ENCODE measurements at regions not wholly inside any gene's neighbourhood (a gene's known extent, or its start where the extent isn't known, plus 50 kb on each side); places are given as distances from the start of the nearest gene placed in this dataset.
"Not testable (repeated sequence)": the region's sequence is repeated elsewhere in the genome, so short reads cannot be mapped to it uniquely, and the experiment has no call there.

DNA sequence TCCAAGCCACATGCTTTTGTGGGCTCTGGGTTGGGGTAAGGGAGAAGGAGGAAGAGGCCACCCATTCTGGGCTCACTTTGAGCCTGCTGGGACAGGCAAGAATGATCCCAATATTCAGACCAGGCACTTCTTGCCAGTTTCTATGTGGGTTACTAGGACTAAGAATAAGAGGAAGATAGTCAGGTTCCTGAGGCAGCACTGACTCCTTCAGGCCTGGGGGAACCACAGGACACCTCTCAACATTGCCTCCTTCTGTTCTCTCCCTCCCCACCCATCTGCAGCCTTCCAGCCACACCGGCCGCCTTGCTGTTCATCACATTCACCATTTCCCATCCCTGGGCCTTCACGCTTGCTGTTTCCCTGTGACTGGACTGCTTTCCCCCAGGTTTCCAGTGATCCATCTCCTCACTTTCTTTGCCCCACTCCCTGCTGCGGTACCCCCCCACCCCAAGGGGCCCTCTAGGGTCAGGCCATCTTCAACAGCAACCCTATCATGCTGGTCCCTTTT, 69.2 kb upstream of the SIRPA start:
- DNase-seq (ENCODE audit: low read depth), result no peak

DNA sequence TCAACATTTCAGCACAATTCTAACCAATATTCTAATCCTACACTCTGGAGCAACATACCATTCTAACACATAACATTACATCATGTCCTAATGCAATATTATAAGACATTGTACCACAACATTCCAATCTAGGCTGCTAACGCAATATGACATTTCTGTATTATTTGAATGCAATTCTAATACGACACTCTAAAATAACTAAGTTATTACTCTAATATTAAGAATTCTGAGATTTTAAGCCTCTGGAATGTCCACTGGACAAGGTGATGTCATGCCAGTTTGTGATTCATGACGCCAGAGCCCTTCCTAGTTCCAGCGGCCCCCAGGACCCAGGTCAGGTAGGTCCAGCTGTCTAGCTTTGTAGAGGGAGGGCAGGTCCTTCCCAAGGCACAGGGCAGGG, 69.7 kb upstream of the SIRPA start:
- no peak for DNase-seq (ENCODE audit: low read depth)

DNA sequence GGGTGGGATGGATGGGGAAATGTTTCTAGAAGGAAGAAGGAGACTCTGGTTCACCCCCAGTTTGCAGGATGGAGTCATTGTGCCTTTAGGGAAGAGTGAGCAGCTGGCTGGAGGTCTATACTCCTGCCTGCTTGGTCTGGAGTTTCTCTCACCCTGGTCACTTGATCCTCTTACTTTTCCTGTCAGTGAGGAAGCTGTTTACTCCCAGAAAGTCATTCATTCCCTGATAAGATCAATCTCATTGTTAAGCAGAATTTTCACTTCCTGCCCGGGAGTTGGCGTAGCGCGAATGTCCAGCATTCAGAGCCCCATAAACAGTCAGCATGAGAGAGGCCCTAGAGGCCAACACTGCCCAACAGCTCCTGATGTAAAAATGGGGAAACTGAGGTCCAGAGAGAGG, 70.4 kb upstream of the SIRPA start:
- DNase-seq (ENCODE audit: low read depth), result no peak

DNA sequence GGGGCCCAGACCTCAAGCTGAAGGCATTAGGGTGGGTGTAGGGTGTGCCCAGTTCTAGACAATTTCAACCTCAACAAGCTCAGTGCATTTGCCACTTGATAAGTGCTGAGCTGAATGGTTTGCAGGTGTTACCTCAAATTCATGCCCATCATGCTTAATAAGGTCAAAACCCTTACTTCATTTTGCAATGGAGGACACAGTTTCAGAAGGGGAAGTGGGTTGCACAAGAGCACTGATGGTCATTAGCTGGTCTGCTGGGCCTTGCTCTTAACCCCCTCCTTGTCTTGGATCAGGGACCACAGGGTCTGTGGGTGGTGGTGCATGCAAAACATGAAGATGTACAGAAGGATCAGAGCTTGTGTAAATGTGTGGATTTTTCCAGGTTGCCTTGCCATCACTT, 71.0 kb upstream of the SIRPA start:
- DNase-seq (ENCODE audit: low read depth), result no peak

DNA sequence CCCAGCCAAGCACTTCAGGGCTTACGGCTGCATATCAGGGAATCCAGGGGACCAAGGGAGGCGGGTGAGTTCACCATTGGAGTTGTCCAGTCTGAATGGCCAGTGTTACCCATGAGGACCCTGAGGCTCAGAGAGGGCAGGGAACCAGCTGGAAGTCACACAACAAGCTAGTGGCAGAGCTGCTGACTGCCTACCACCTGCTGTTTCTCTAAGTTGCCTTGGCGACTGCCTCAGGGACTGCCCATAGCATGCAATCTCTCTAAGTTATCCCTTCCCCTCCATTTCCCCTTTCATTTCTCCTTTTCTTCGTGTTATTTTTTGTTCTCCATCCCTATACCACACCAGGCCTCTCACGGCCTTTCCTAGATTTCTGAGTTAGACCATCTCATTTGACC, 71.8 kb upstream of the SIRPA start:
- no peak for DNase-seq (ENCODE audit: low read depth)

DNA sequence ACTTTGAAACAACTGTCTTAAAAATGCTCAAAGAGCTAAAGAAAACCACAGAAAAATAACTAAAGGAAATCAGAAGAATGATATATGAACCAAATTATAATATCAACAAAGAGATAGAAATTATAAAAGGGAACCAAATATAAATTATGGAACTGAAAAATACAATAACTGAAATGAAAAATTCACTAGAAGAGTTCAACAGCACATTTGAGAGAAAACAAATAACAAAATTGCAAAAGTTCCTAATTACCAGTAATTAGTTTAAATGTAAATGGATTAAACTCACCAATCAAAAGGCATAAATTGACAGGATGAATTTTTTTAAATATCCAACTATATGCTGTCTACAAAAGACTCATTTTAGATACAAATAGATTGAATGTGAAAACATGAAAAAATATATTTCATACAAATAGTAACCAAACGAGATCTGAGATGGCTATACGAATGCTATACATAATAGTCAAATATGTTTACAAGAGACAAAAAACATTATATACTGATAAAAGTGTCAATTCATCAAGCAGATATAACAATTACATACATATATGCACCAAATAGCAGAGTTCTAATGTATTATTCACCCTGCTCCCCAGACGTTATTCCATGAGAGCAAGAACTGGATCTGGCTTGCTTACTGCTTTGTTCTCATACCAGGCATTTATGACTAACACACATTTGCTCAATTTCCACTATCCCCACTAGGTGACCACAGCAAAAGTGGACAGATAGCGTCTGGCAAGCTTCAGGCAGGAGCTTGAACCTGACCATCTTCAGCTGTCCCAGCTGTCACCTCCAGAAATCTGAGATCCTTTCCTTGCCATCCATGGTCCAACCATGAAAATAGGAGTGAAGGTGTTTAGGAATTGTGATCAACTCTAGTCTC, 72.4 kb upstream of the SIRPA start:
- DNase-seq (ENCODE audit: low read depth), result no peak

DNA sequence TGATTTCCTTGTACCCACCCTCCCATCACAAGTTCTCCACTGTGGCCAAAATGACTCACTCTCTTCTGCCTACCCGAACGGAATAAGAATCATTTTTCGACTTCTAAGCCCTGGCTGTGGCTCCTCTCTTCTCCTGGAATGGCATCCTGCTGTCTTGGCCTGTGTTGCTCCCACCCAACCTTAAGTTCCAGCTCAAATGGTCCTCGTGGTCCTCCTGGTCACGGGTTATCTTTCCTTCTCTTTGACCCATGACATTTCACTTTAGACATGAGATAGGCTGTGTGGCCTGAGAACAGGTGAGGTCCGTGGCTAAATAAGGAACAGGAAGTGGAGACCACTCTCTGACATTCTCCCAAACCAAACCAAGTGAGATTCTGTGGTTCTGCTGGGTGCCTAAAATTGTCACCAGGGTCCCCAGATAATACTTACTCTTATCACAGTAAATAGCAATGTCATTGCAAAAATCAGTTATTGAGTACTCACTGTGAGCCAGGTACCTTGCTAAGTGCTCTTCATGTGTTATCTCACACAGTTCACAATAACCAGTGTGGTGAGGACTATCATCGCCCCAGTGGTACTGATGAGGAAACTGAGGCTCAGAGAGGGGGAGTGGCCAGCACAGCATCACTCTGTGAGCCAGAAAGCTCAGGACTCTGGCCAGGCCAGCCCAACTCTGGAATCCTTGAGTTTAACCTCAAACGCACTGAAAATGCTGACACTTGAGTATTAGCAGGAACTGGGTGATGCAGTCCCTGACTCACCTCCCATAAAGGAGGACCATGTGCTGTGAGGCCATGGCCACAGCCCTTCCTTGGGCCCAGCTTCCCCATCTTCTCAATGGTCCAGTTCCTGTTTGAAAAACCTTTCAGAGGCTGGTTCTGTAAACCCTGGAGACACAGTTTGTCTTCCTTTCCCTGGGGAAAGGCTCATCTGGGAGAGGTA, 74.8 kb upstream of the SIRPA start:
- DNase-seq (ENCODE audit: low read depth), result peak; percentile 34

DNA sequence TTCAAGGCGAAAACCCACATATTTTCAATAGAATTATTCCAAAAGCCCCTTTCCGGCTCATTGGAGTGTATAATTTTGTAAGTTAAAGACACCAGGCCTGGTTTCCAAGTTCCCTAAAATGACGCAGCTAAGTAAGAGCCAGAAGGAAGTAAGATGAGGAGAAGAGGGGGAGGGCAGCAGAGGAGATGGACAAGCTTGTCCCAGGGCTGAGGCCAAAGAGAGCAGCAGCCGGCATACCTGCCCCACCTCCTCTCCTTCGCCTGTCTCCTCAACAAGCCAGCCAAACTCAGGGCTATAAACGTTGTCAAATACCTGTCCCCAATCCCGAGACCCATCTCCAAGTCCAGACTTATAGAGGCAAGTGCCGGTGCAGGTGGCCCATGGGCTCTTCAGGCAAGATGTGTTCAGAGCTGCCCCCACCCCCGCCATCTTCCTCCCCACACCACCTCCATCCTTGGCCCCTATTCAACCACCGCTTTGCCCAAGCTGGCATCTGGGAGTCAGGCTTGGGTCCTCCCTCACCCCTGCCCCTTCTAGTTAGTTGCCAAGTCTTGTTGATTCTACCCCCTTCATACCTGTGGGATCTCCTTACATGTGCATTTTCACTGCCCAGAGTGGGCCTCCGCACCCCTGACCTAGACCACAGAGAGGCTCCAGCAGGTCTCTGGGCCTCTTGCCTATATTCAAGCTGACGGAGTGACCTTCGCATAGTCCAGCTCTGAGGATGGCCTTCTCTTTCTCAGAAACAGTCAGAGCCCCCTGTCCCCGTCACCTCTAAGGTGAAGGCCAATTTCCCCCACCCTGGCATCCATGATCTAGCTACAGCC, 75.7 kb upstream of the SIRPA start:
- no peak for DNase-seq (ENCODE audit: low read depth)

DNA sequence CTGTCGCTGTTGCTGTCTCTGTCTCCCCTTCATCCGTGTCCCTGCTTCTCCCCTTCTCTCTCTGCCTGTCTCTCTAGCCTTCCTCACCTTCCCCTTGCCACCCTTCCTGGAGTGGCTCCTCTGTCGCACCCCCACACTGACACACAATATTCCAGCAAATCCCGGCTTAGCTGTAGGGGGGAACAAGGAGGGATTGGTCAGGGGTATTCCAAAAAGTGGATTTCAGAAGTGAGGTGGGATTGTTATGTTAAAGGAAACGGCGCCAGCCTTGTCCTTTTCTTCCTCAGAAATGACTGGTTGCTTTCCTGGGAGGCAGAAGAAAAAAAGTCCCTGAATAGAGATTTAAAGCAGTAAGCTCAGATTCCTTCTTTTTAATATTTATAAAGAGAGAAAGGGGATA, 76.3 kb upstream of the SIRPA start:
- no peak for DNase-seq (ENCODE audit: low read depth)

DNA sequence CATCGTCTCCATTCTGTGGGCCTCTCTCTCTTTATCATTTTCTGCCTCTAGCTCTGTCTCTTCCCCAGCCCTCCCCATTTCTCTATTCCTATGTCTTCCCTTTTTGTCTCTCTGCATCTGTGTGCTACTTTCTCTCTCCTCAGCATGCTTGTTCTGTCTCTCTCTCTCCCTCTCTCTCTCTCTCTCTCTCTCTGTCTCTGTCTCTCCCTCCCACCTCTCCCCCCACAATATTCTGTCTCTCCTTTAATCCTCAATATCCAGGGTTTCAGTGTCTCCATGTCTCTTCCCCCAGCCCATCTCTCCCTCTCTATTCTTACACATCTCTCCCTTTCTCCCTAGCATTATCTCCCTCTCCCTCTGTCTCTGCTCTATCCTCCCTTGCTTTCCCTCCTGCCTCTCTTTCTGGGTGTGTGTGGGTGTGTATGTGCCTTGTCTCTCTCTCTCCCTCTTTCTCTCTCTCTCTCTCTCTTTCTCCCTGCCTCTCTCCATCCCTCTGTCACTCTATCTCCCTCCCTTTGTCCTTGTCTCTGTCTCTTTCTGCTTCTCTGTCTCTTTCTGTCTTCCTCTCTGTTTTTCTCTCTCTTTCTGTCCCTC, 76.9 kb upstream of the SIRPA start:
- no peak for DNase-seq (ENCODE audit: low read depth)

DNA sequence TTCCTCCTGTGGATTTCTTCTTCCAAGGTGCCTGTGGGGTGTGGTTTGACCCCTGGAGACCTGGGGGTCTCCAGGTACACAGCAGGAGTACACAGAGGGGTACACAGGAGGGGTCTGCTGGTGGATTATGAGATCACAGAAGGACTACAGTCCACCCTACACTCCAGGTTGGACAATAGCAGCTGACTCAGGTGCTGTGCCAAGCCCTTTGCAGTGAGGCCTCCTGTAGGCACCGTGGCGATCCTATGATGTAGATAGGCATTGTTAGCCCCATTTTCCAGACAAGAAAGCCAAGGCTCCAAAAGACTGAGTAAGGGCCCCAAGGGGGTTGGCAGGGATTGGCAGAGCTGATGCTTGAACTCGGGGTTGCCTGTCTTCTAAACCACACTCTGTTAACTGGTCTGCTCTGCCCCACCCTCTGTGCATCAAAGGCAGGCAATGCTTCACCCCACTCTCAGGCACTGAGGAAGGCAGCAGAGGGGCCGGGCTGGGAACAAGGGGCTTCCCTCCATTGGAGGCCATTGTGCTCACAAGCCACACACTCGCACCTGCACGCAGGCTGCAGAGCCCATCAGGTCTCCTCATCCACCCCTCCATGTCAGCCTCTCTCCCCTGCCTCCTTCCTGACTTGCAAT, 77.5 kb upstream of the SIRPA start:
- DNase-seq (ENCODE audit: low read depth), result no peak

DNA sequence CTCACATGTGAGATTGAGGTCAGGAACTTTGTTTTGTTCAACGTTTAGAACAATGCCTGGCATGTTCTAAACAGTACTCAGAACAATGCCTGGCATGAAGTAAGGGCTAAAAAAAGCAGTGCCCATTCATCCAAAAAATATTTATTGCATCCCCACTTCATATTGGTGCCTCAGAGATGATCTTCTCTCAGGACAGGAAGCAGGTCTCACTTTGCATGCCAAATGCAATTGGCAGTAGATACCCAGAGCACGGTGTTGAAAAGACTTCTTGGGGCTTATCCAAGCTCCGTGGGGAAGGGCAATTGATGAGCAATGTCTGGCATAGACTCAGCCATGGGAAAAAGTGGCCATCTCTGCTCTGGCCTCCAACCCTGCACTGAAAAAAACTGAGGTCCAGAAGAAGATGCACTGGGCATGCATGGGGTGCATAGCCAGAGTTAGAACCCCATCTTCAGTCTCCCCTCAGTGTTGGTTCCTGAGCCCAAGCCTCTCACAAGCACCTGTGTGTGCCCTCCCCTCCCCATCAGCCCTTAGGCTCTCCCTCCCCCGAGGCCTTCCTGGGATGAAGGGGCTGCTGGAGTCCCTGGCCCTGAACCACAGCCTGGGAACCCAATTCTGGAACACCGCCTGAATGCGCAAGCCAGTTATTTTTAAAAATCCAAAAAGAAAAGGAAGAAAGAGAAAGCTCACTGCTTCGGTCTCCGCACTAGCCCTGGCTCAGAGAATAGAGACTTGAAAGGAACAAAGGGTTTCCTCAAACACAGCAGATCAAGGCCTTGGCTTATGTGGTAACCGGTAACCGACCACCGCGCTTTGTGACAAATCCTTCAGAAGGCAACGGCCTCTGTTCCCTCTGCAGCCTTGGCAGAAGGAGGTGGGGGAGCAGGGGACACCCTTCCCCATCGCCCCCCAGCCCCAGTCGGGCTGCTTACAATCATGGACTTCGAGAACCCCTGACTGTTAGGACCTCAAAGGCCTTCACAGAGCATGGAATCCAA, 78.5 kb upstream of the SIRPA start:
- DNase-seq (ENCODE audit: low read depth), result peak; percentile 65

DNA sequence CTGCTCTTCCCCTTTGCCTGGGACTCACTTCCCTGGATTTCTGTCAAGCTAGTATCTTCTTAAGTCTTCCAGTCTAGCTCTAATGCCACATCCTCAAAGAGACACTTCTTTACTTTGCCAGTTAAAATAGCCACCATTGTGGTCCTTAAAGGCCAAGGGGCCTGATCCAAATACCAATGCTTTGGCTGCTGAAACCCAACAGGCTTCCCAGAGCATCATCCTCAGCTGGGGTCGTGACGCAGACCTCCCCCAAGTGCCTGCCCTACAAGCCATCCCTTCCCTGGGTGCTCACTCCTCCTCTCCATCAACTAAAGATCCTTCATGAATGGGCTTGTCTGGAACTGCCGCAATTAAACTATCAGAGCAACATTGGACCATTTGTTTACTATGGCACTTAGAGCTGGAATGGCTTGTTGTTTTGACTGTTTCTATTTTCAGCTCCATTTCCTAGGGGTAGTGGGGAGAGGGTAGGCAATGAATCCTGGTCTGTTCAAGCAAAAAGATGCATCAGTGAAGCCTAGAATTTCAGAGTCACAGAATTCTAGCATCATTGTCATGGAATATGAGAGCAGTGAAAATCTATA, 79.6 kb upstream of the SIRPA start:
- DNase-seq (ENCODE audit: low read depth), result no peak

DNA sequence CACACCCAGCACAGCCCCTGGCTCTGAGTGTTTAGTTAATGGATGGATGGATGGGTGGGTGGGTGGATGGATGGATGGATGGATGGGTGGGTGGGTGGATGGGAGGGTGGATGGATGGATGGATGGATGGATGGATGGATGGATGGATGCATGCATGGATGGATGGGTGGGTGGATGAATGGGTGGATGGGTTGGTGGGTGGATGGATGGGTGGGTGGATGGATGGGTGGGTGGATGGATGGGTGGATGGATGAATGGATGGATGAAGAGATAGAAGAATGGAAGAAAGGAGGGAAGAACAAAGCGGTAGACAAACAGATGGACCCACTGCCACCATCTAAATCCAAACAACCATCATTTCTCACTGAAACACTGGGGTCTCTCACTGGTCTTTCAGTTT, 80.3 kb upstream of the SIRPA start:
- DNase-seq (ENCODE audit: low read depth), result not testable (repeated sequence)

DNA sequence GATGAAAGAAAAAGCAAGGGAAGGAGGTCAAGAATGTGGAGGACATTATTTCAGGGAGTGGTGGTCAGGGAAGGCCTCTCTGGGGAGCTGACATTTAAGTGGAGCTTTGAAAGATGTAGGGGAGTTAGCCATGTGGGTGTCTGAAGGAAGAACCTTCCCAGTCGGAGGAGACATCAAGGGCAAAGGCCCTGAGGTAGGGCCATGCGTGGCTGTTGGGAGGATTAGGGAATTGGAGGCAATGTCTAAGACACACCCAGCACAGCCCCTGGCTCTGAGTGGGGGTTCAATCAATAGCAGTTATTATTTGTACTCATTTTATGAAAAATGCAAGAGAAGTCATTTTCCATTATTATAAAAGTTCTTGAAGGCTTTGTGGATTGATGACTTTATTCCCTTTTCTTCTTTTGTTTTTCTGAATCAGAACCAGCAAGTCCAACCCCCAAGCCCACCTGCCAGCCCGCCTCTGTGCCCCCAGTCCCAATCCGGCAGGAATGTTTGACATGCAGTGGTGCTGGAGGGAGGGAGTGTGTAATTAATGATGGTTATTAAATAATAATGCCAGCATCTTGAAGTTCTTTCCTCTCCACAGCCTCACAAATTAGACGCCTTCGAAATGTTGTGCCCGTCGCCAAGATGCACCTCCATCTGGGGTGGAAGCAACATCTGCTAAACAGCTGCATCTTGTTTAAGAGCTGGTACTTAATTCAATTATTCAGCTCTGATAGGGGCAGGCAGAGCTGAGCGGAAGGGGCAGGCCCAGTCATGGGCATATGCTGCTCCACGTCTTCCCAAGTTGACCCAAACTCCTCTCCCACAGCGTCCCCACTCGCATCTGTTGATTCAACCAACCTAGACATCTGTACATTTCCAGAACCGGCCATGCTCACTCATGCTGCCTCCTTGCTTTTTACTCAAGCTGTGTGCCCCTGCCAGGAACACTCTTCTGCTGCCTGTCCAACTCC, 81.3 kb upstream of the SIRPA start:
- DNase-seq (ENCODE audit: low read depth), result no peak

DNA sequence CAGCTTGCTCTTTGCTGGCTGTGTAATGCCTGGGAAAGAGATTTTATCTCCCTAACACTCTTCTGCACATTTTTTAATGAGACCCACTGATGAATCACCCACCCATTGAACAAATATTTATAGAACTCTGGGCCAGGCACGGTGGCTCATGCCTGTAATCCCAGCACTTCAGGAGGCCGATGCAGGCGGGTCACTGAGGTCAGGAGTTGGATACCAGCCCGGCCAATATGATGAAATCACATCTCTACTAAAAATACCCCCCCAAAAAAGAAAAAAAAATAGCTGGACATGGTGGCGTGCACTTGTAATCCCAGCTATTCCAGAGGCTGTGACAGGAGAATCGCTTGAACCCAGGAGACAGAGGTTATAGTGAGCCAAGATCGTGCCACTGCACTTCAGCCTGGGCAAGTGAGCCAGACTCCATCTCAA, 82.1 kb upstream of the SIRPA start:
- peak; percentile 84 for DNase-seq (ENCODE audit: low read depth)

DNA sequence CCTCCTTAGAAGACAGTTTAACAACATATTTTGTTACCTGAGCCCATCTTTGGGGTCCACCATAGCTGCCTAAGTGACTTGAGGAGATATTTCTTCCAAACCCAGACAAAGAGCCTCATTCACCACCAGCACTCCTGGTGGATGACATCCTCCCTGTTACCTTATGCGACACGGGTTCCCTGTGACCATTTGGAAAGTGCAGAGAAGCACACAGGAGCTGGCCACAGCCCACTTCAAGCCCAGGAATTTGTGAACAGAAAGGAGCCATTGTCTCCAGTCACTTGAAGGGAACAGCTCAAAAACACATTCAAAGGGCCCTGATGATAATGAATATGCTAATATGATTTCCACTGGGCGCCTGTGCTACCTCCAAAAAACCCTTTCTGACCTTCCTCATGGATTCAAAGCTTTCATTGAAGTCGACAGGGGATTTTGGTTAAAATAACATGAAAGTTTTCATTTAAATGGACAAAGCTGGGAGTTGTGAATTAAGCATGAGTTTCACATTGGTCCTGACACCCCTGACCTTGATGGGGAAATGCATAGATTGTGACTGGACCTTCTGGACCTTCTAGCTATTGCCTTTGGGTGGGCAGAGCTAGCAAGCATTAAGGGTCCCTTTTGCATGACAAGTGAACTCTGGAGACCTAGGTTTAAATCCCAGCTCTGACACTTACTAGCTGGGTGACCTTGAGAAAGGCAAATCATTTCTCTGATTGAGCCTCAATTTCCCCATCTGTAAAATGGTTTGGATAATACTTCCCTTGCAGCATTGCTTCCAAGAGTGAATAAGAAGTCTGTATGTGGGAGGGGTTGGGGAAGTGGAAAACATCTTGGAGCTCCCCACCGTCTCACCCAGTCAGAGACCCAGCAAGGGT, 83.3 kb upstream of the SIRPA start:
- DNase-seq (ENCODE audit: low read depth), result no peak

Data from Daoy (cell line).